ENCODE measurements at regions not wholly inside any gene's neighbourhood (a gene's known extent, or its start where the extent isn't known, plus 50 kb on each side); places are given as distances from the start of the nearest gene placed in this dataset.
"Not testable (repeated sequence)": the region's sequence is repeated elsewhere in the genome, so short reads cannot be mapped to it uniquely, and the experiment has no call there.

- DNase-seq (ENCODE audit: low read depth): no peak
These were observed 98.6 kb downstream of the NAV1 start for GRCh38 chr1:201637282-201638079.

DNA sequence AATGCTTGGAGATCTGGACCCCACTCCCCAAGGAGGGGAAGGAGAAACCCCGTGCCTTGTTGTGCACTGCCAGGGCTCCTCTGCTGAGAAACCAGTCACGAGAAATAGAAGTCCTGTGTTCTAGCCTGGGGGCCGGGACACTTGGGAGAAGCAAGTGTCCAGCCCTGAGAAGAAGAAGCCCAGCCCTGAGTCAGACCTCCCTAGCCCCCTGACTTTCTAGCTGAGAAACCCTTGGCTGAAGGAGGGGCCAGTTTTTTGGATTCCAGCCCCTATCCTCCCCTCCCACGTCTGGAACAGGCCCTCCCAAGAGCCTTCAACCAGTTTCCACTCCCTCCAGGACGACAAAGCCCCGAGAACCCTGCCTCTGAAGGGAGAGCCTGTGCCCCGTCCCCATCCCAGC is 100.5 kb downstream of the NAV1 start:
- no peak for DNase-seq (ENCODE audit: low read depth)

GRCh38 chr1:201639826-201640225 is 100.9 kb downstream of the NAV1 start:
- DNase-seq (ENCODE audit: low read depth): no peak

GRCh38 chr1:201640624-201641023 is 101.7 kb downstream of the NAV1 start:
- DNase-seq (ENCODE audit: low read depth): no peak

- no peak for DNase-seq (ENCODE audit: low read depth)
These were observed 102.8 kb downstream of the NAV1 start for GRCh38 chr1:201641524-201642253.

- no peak for DNase-seq (ENCODE audit: low read depth)
These were observed 104.8 kb downstream of the NAV1 start for GRCh38 chr1:201643835-201644104.

GRCh38 chr1:201644197-201644596 is 105.3 kb downstream of the NAV1 start:
- DNase-seq (ENCODE audit: low read depth): no peak

GRCh38 chr1:201645000-201645399 is 106.1 kb downstream of the NAV1 start:
- not testable (repeated sequence) for DNase-seq (ENCODE audit: low read depth)

DNA sequence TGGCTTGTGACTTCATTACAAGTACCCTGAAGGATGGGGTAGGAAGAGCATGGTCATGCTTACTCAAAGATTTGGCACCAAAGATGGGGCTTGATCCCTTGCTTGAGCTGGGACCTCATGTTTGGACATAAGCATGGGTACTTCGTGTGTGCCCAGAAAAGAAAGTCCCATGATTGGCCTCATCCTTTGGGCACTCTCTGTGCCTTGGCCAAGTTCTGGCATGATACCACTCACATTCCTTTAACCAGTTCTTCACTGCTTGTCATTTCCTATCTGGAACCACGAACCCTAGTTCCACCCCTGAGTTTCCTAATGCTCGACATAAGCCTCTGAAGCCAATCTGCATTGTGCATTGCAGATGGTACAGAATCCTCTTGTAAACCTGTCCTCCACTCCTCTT is 107.0 kb downstream of the NAV1 start:
- no peak for DNase-seq (ENCODE audit: low read depth)

DNA sequence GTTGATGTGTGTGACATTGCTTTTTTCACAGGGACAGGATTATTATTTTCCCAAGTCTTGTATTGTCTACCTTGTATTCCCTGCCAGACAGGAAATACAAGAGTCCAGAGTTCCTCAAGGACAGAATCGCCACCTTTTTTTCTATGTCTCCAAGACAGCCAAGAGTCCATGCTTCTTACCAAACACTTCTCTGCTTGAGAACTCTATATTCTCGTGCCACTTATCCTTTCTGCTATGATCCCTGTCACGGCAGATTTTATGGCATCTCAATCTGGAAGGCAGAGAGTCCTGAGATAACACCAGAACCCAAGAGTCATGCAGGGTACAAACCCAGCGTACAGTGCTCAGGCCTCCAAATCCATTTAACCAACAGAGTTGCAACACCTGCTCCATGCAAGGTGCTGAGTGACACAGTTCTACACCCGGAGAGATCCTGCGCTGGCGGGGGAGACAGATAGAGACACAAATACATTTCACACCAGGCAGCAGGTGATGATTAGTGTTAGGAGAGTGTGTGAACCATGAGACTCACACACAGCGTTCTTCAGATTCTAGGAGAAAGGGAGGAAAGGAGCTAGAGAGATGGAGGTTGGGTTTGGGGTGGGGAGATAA is 107.6 kb downstream of the NAV1 start:
- no peak for DNase-seq (ENCODE audit: low read depth)

- no peak for DNase-seq (ENCODE audit: low read depth)
These were observed 108.2 kb downstream of the NAV1 start for GRCh38 chr1:201647094-201647493.

DNA sequence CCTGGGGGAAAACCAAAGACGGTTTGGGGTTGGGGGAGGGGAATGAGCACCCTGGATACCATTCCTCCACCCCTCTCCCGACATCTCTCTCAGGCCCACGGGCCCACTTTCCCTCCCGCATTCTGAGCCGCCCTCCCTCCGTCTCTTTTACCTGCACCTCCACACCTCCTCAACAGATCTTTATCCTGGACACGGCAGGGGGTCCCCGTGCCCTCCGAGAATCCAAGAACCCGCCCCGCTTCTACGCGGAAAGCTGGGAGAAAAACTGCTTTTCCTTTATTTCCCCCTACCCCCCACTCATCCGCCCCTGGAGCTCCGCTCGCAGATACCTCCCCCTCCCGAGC is 108.8 kb downstream of the NAV1 start:
- DNase-seq (ENCODE audit: low read depth): no peak

GRCh38 chr1:201648066-201648906 is 109.4 kb downstream of the NAV1 start:
- no peak for DNase-seq (ENCODE audit: low read depth)

- no peak for DNase-seq (ENCODE audit: low read depth)
These were observed 110.2 kb downstream of the NAV1 start for GRCh38 chr1:201648907-201649721.

GRCh38 chr1:201649761-201650622 is 111.1 kb downstream of the NAV1 start:
- DNase-seq (ENCODE audit: low read depth): no peak

DNA sequence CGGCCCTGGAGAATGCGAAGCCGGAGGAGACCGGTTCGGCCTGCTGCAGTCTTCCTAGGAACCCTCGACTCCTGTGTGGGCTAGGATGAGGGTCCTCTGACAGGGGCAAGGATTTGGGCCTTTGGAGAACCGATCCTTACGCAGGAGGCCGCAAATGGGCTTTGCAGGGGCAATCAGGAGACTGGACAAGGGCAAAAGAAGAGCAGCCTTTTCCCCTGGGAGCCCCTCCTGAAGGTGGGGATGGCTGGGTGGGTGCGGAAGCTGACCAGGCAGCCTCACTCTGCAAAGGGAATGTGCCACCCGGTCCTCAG is 111.7 kb downstream of the NAV1 start:
- no peak for DNase-seq (ENCODE audit: low read depth)

DNA sequence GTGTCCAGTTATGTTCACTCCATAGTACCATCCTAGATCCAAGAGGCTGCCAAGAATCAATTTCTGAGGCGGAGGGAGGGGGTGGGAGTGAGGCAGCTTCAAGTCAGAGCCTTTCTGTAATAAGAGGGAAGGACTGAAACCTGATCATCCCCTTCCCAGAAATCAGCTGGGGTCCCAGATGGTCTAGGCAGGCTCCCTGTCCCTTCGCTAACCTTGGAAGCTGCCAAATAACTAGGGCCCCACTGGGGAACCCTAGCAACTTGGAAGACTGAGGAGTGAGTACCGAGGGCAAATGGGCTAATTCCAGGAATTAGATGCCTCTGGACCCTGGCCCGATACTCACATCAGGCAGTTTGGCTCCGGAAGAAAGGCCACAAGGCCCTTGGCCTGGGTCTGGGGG is 113.3 kb downstream of the NAV1 start:
- no peak for DNase-seq (ENCODE audit: low read depth)

GRCh38 chr1:201653233-201653632 is 114.3 kb downstream of the NAV1 start:
- no peak for DNase-seq (ENCODE audit: low read depth)

- no peak for DNase-seq (ENCODE audit: low read depth)
These were observed 115.0 kb downstream of the NAV1 start for GRCh38 chr1:201653883-201654282.

DNA sequence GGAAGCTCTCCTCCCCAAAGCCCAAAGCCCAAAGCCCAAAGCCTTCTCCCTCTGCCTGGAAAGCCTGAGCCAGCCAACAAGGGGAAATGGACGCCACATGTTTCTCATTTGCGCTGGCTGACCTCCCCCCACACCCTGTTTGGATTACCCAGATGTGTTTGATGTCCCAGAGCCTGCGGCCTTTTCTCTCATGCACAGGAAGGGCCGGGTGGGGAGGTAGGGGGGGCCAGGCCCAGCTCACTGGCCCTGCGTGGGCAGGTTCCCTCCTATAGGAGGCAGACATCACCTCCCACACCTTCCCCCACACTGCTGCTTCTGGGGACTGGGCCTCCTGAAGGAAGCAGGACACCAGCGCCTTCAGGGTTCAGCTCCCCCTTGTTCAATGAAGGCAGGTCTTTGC is 116.3 kb downstream of the NAV1 start:
- no peak for DNase-seq (ENCODE audit: low read depth)

DNA sequence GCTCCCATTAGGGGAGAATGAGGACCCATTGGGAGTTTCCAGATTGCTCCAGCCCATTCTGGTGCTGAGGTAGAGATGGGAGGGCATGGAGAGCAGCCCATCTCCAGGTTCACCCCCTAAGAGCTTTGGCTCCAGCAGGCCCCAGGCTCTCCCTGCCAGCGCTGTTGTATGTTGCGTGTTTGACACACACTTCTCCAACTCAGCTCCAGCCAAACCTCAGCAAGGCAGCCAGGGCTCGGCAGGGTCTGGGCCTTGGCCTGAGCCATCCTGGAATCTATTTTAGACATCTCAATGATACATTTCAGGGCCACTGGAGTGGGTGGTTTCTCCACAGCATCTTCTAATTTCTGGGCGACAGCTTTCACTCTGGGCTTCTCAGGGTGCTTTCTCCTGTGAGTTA is 117.0 kb downstream of the NAV1 start:
- DNase-seq (ENCODE audit: low read depth): no peak

Data from activated T-helper 1 cell treated with Interleukin-2 at 50 U/mL for 16 hours (primary cell).